ENCODE measurements at regions not wholly inside any gene's neighbourhood (a gene's known extent, or its start where the extent isn't known, plus 50 kb on each side); places are given as distances from the start of the nearest gene placed in this dataset.
"Not testable (repeated sequence)": the region's sequence is repeated elsewhere in the genome, so short reads cannot be mapped to it uniquely, and the experiment has no call there.

DNA sequence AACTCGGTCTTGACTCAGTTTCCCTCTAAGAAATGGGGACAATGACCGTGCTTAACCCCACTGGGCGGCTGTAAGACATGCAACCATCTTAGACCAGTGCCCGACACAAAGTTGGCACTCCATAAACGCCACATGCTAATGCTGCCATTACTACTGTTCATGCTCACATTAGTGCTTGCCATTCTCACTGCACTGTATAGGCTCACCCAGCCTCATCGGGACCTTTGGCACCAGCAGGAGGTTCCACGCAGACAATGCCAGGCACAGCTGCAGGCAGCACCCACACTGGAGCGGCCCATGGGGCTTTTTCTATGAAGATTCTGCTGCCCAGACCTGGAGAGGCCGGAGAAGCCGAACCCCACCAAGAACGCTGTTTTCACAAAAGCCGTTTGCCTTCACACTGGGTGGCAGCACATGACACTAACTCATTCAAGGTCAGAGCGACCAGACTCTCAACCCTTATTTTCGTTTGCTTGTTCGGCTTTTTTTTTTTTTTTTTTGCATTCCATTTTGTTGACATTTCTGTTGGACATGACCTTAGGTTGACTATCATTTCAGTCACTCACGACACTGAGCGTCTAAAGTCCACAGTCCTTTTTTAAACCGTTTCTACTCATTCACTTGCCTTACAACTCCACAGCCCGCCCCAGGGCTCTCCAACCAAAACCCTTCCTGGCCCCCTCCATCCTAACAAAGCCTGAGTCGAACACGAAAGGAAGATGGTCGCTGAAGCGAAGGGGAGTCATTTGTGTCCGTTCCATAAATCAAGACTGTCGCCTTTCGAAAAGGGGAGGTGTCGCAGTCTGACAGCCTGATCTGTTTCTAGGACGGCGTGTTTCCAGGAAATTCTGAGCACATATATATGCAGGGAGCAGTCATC lies 124.4 kb upstream of the RNF32 start:
- DNase-seq (ENCODE audit: low read depth, low spot score): no peak

DNA sequence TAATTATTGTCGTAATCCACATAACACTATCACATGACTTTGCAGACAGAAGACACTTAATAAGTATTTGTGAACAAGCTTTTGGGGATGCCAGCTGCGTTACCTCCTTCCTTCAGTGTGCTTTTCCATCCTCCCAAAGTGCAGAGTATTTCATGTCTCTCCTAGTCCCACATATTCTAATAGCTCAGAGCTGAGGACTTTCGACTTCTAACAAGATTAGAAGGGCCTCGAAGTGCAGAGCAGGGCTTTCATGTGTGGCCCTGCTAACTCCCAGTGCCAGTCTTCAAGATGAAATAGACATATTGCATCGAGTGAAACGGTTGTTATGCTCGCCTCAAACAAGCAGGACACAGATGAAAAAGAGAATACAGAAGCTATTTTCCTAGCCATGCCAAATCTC lies 125.7 kb upstream of the RNF32 start:
- no peak for DNase-seq (ENCODE audit: low read depth, low spot score)

DNA sequence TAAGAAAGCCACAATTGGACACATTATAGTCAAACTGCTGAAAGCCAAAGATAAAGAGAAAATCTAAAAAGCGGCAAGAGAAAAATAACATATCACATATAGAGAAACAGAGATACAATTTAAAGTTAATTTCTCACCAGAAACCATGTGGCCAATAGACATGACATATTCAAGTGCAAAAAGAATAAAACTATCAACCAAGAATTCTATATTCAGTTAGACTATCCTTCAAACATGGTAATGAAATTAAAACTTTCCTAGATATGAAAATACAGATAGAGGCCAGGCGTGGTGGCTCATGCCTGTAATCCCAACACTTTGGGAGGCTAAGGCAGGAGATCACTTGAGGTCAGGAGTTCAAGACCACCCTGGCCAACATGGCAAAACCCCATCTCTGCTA lies 129.1 kb upstream of the RNF32 start:
- no peak for DNase-seq (ENCODE audit: low read depth, low spot score)

DNA sequence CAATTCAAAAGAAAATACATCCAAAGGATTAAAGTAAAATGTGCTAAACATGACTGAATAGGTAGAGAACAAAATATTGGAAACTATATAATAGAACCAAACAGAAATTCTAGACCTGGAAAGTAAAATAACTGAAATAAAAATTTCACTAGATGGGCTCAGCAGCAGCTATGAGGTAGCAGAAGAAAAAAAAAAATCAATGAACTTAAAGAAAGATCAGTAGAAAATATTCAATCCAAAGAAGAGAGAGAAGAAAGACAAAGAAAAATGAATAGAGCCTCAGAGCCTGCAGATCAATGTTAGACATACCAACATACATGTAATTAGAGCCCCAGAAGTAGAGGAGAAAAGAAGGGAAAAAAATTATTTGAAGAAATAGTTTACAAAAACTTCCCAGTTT lies 129.6 kb upstream of the RNF32 start:
- no peak for DNase-seq (ENCODE audit: low read depth, low spot score)

DNA sequence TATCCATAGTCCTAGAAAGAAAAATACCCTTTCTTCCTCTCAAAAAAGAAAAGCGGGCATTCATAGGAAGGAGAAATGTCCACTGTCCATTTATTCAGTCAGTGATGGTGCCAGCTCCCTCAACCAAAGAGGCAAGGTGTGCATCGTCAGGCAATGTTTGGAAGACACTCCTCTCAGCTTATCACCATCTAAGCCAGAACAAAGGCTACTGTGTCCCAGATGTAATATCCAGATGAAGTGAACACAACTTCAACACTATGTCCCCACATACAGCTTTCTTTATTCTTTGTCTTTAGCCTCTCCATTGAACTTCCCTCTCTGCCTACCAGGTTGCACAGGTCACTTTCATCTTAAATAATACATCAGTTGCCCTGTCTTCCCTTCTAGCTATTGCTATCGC lies 131.4 kb upstream of the RNF32 start:
- DNase-seq (ENCODE audit: low read depth, low spot score): no peak

DNA sequence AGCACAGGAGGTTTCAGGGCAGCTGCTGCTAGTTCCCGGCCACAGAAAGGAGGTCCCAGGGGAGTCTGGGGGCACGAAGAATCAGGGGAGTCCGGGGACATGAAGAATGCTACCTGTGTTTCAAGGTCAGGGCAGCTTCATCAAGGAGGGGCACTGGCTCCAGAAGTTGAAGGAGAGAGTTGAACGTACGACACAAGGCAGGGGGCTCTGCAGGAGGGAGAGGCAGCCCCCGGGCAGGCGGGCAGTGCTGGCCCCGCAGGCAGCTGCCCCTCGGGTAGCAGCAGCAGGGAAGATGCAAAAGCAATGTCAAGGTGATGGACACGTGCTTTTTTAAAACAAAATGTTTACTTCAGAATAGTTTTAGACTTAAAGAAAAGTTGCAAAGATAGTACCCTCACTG lies 134.7 kb upstream of the RNF32 start:
- DNase-seq (ENCODE audit: low read depth, low spot score): no peak

DNA sequence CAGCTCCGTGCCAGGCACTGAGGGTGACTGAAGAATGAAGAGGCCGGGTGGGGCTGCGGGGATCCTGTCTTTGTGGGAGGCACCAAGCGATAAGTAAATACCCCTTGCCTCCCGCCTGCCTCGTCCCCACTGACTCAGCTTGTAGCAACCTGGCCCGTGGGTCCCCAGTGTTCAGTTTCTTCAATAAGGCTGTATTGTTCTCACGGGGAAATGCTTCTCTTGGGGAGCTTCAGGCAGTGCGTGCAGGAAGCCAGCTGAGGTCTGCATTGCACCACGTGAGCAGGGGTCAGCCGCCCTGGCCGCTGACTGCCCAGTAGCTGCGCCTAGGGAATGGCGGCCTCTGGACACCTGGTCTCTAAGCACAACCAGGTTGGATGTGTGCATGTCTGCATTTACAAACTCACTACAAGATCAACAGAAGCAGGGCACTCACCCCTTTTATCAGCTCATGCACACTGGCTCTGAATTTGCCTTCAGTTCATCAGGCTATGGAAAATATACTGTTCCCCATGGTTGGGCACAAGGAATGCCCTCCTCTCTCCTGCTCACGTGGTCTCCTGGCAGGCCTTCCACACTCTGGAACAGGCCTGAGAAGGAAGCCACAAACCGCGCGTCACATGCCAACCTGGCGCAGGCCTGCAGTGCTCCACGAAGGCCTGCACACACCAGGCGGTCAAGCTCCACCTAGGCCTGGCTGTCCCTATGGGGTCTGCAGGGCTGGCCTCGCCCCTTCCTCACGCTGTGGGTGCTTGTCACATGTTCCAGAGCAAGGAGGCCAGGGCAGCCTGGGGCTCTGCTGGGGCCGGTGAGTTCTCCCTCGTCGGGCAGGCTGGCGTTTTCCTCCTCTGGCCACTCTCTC lies 135.7 kb upstream of the RNF32 start:
- DNase-seq (ENCODE audit: low read depth, low spot score): peak; percentile 23

DNA sequence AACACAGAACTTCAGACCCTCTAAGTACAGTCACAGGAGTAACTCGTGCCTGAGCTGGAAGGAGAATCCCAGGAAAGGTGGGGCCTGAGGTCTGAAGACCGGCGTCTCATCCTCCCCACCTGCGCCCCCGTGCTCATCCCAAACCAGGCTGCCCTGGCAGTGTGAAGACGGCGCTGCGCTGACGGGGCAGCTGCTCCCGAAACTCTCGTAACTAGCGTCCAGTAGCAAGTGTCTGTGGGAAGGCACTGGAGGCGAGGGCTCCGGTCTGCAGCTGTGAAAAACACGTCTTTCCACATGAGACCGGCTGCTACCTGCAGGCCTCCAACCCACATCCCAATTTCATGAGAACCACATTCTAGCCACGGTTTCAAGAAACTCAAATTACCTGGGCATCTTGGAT lies 136.6 kb upstream of the RNF32 start:
- DNase-seq (ENCODE audit: low read depth, low spot score): no peak

DNA sequence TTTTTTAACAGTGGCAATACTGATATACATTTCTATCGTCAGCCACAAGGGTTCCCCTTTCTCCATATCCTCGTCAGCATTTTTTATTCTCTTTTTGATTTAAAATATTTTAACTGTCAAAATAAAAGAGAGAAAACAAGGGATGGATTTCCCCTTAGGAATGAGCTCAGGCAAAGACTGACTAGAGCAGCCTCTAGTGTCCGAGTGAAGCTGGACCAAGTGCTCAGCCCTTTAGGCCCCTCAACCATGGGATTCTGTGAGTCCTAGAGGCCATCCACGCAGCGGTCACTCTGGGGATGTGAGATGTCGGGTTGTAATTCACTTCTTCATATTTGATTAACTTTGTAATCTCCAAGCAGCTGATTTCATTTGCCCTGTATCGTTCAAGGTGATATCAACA lies 137.4 kb upstream of the RNF32 start:
- DNase-seq (ENCODE audit: low read depth, low spot score): no peak

DNA sequence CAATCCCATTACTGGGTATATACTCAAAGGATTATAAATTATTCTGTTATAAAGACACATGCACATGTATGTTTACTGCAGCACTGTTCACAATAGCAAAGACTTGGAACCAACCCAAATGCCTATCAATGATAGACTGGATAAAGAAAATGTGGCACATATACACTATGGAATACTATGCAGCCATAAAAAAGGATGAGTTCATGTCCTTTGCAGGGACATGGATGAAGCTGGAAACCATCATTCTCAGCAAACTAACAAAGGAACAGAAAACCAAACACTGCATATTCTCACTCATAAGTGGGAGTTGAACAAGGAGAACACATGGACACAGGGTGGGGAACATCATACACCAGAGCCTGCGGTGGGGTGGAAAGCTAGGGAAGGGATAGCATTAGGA lies 138.8 kb upstream of the RNF32 start:
- DNase-seq (ENCODE audit: low read depth, low spot score): not testable (repeated sequence)

DNA sequence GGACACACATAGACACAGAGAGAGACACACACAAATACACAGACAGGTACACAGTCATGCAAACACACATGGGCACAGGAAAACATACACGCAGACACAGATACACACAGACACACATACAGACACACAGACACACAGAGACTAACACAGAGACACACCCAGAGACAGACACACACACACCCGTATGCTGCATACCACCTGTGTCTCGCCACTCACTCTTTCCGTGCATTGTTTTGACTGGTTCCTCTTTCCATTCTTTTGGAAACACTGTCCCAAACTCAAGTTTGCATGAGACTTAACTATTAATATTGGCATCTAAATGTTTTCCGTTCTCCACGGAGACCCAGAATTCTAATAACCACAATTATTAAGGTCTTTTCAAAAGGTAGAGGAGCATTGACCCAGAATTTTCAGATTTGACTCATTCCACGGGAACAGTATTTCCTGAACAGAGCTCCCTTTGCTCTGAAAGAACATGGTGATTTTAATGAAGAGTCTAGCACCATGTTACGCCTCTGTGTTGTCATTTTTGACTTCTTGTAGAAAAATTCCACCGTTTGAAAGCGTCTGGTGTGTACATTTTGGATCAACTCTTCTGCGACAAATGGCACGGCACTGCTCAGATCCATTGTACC lies 141.2 kb upstream of the RNF32 start:
- DNase-seq (ENCODE audit: low read depth, low spot score): no peak

DNA sequence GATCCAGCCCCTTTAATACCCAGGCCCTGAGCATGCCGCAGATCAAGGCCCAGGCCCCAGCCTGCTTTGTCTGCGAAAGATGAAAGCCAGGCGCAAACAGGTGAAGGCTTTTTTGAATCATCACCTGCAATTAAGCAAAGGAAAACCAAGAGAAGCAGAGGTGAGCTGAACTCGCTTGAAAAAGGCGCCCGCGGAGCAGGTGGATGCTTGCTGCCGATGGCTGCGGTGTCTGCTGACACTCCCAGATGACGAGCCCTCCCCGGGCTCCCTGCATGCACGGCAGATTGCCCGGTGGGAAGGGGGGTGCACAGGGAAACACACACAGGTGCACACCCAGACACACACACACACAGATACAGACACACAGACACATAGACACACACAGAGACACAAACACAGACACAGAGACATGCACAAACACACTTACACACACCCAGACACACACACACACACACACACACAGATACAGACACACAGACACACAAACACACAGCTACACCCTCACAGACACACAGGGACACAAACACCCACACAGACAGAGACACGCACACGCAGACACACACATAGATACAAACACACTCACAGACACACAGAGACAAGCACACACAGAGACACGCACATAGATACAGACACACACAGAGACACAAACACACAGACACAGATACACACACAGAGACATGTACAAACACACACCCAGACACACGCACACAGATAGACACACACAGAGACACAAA lies 142.6 kb upstream of the RNF32 start:
- DNase-seq (ENCODE audit: low read depth, low spot score): no peak

DNA sequence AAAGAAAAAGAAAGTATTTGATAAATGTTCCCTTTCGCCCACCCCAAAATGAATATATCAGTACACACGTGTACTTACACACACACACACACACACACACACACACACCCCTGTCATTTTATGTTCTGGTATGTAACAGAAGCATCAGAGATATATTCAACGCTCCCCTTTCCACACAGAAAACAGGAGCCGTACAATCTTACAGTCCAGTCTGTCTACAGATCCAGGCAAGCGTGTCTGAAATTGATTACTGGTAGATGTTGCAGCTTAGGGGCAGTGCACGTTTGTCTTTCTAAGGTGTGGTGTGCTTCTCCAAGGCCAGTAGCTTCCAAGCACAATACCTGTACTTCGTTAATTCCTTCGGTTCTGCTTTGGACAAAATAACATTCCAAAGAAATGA lies 143.7 kb upstream of the RNF32 start:
- no peak for DNase-seq (ENCODE audit: low read depth, low spot score)

DNA sequence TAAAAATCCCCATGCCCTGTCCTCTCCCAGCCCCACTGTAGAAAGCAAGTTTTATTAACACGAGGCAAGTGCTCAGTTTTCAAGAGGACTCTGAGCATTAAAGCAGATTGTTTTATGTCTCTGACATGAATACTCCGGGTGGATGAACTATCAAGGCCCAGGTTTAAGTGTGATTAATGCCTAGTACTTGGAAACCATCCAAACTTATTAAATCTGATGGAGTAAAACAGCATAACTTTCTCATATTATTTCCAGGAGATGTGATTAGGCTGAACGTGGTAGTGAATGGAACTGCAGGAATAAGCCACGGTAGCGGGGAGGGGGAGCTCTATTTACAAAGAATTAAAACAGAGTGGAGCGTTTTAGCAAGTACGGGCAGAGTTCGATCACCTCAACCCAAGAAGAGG lies 144.2 kb upstream of the RNF32 start:
- DNase-seq (ENCODE audit: low read depth, low spot score): no peak

DNA sequence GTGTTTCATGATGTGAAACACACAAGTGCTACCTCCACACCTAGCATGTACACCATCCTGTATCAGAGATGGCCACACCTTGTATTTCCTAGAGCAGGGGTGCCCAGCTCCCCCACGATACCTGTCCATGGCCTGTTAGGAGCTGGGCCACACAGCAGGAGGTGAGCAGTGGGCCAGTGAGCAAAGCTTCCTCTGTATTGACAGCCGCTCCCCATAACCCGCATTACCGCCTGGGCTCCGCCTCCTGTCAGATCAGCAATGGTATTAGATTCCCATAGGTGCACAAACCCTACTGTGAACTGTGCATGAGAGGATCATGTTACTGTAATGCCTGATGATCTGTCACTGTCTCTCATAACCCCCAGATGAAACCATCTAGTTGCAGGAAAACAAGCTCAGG lies 145.6 kb upstream of the RNF32 start:
- no peak for DNase-seq (ENCODE audit: low read depth, low spot score)

DNA sequence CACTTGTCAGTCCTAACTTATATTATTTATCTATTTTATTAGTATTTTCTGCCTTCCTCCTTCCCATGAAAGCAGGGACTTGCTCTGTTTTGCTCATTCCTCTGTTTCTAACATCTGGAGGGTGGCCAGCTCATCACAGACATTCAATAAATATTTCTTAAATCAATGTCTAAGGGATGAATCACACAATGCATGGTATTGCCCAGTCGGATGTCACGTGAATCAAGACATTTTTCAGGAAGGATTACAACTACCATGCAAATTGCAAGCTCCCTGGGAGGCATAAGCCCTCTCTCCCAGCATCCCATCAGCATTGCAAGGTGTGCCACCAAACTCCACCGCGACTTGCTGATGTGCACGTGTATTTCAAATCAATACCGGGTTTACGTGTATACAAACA lies 146.6 kb upstream of the RNF32 start:
- DNase-seq (ENCODE audit: low read depth, low spot score): peak; percentile 11

DNA sequence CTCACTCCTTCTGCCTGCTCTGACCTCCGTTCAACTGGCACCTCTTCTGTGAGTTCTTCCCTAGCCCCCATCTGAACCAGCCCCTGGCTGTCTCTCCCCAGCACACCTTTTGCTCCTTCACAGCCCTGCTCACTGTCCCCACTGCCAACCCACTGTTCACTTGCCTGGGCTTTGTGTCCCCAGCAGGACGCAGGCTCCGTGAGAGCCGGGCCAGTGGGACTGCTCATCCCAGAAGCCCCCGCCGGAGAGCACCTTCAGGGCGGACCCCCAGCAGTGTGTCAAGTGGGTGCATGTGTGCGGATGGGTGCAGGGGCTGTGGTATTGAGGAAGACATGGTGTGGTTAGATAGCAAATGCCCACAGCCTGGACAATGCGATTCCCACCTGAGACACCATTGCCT lies 148.4 kb upstream of the RNF32 start:
- no peak for DNase-seq (ENCODE audit: low read depth, low spot score)

DNA sequence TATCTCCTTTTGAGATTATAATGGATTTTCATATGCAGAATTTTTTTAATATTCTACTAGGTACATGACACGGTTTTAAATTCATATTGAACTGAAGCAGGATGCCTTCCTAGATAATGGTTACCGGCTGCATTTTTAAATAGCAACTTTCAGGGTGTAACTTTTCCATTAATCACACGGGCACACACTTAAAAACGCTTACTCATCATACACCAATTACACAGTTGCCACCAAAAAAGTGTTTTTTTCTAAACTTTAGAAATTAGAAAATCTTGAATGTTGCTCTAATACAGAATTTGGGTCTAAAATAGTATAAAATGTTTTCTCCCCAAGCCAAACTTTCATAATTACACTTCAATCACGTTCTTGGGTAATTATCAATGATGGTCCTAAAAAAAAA lies 149.1 kb upstream of the RNF32 start:
- DNase-seq (ENCODE audit: low read depth, low spot score): no peak

DNA sequence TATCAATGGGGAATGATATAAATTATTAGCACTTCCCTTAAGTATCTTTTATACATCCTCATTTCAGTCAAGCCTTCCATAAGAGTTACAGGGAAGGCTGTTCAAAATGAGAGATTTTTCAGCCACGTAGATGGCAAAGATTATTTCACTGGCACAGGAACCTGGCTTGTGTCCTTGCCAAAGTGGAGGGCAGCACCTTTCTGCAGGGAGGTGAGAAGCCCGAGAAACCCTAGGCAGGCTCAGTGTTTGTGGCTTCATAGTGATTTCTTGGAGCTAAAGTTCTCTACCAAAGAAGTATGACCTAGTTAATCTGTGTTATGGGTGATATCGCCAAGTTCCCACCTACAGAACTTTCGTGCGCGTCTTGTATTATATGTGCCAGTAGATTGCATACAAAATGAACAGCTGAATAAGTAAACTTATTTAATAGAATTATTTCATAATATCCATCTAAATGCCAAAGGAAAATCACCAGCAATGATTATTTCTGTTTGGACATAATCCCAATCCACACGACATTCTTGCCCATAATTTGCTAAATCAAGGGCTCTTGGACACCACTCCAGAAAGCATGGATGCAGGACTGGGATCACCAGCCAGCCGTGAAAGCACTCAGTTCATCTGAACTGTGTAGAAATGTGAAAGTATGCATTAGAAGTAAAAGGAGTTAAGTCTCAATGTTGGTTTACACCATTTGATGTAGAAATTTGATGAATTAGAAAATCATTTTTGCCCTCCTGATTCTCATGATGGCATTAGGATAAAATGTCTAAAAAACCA lies 150.4 kb upstream of the RNF32 start:
- no peak for DNase-seq (ENCODE audit: low read depth, low spot score)

DNA sequence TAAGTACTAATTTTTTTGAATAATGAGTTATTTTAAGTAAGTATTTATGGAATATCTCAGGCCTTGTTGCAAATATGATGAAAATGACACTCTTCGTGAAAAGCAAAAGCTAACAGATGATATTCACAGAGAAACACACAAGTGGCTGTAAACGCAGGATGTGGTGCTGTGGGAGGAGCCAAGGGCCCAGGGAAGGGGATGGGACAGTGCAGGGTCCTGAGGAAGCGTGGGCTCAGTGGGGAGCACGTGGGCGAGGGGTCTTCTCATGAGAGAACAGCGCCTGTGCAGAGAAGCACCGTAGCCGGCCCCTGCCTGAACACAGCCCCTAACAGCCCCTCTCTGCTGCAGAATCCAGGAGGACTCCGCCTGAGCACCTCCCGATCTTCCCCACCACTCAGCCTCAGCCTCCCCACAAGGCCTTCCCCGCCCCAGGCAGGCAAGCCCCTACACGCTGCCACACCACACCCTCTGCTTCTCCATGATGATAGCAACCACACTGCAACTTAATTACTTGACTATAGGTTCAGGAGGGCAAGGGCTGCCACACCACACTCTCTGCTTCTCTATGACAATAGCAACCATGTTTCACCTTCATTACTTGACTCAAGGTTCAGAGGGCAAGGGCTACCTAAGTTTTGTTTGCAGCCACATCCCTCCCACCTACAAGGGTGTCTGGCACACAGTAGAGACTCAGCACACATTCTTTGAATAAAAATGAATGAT lies 152.6 kb upstream of the RNF32 start:
- DNase-seq (ENCODE audit: low read depth, low spot score): no peak
